HL-60 (cell line): ENCODE measurements at regions not wholly inside any gene's neighbourhood (a gene's known extent, or its start where the extent isn't known, plus 50 kb on each side); places are given as distances from the start of the nearest gene placed in this dataset.

Experiments used
- DNase-seq, 2 experiments: peaks; one replicate each; pipeline ENCODE4 v3.0.0-alpha.2; 2010 to 2020; ENCODE audit warnings: low read depth in 1 of 2, low spot score in 1 of 2
- H3K27ac ChIP-seq: fragments of 250-450 bp; sonication (Bioruptor Pico); replicated peaks from 2 replicates; pipeline ENCODE4 v1.5.1; 2020; ENCODE audit warnings: mild to moderate bottlenecking, moderate library complexity
- H3K27me3 ChIP-seq: fragments of 250-450 bp; sonication (Bioruptor Pico); 2 replicates; pipeline ENCODE4 v1.5.1; 2021; ENCODE audit warnings: mild to moderate bottlenecking, moderate library complexity; ENCODE audit not compliant: insufficient read depth, poor library complexity, severe bottlenecking
- H3K4me3 ChIP-seq: replicated peaks from 2 replicates; pipeline ENCODE4 v1.5.1; 2011; ENCODE audit warnings: mild to moderate bottlenecking, control low read depth, low read length; ENCODE audit not compliant: insufficient read depth
- CTCF ChIP-seq: IDR thresholded peaks from one replicate; pipeline ENCODE4 v1.5.1; 2011; ENCODE audit warnings: low read length, control low read depth, inconsistent platforms; ENCODE audit not compliant: insufficient read depth
- GABPA ChIP-seq: IDR thresholded peaks from 2 replicates; pipeline ENCODE4 v1.6.1; 2012; ENCODE audit warnings: low read depth
- POLR2AphosphoS5 ChIP-seq: IDR thresholded peaks from 2 replicates; pipeline ENCODE4 v1.6.1; 2012; ENCODE audit warnings: low read depth
- REST ChIP-seq: IDR thresholded peaks from 2 replicates; pipeline ENCODE4 v1.6.1; 2012; ENCODE audit warnings: low read depth; ENCODE audit not compliant: insufficient replicate concordance
- SPI1 ChIP-seq: IDR thresholded peaks from 2 replicates; pipeline ENCODE4 v1.6.1; 2012; ENCODE audit warnings: low read depth, mild to moderate bottlenecking, borderline replicate concordance

DNA sequence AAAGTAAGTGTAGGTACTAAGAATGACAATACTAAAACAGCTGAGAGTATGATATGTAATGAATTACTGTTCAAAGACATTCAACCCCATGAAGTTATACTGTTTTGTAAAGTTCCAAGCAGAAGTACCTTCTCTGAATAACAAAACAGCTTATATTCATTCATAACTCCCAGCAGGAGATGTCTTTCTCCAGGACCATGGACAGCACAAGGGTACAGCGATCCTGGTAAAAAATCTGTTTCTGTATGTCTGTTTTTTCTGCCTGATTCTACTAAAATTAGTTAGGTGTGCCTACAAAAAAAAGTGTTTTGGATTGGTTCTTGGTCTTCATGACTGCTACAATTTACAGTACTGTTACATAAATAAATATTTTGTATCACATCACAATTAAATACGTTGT, 172.5 kb upstream of the SLITRK5 start:
- Histone ChIP-seq H3K27me3 (no peaks in the 10 kb centered on the region), H3K27ac (no peak overlapping the region), H3K4me3 (no peak overlapping the region)
- TF ChIP-seq REST (peak; percentile 96), POLR2AphosphoS5 (no peak)
- DNase-seq = no peak

DNA sequence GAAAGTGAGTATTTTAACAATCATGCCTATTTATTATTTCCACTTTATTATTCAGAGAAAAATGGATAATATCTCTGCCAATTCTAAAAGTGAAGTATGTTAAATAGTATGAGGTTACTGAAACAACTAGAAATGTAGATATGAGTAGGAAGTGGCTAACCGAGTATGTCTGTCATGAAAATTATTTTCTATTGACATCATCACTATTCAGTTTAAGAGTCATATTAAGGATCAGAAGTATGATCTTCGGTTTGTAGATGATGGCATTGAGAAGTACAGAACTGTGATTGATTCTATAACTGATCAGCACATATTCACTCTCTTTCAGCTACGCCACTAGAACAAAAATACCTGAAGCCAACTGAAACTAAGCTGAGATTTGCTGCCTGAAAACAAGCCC, 146.4 kb upstream of the SLITRK5 start:
- H3K4me3 ChIP-seq = no peak overlapping the region
- H3K27ac ChIP-seq = no peak overlapping the region
- TF ChIP-seq REST (no peak), POLR2AphosphoS5 (no peak), SPI1 (no peak), CTCF (no peak), GABPA (no peak)
- no peaks in the 10 kb centered on the region for H3K27me3 ChIP-seq
- DNase-seq = no peak

- DNase-seq = no peak
- Histone ChIP-seq H3K27me3 (no peaks in the 10 kb centered on the region), H3K4me3 (no peak overlapping the region), H3K27ac (no peak overlapping the region)
- TF ChIP-seq POLR2AphosphoS5 = no peak
These were observed 137.4 kb upstream of the SLITRK5 start for GRCh38 chr13:87533776-87534175.

DNA sequence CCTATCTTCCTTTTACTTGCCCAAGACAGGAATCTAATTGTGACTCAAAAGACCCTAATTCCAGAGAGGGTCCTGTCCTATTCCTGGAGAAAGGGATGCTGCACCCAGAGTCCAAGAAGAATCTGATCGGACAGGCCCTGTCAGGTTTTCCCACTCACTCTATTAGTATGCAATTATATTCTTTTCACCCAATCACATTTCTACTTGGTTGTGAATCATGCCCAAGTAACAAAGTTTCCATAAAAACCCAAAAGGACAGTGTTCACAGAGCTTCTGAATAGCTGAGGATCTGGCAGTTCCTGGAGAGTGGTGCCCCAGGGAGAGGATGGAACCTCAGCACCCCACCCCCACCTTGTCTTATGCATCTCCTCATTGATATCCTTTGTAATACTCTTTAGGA, 135.3 kb upstream of the SLITRK5 start:
- Histone ChIP-seq H3K27me3 (no peaks in the 10 kb centered on the region), H3K27ac (no peak overlapping the region), H3K4me3 (no peak overlapping the region)
- DNase-seq = no peak
- no peak for TF ChIP-seq REST
- no peak for TF ChIP-seq SPI1
- TF ChIP-seq CTCF = no peak
- TF ChIP-seq GABPA = no peak
- TF ChIP-seq POLR2AphosphoS5 = no peak
